HEK293 (cell line): ENCODE measurements at regions not wholly inside any gene's neighbourhood (a gene's known extent, or its start where the extent isn't known, plus 50 kb on each side); places are given as distances from the start of the nearest gene placed in this dataset.

Source experiments
- CTCF ChIA-PET: fragments of 350-600 bp; formaldehyde crosslinking; extraction: SDS; loops from one replicate; lab custom pipeline; 2021; ENCODE audit warnings: antibody characterized with exemption; lab: Yijun Ruan, JAX
- POLR2A ChIA-PET: fragments of 300-600 bp; formaldehyde crosslinking; extraction: SDS; loops from one replicate; lab custom pipeline; 2020; ENCODE audit warnings: antibody characterized with exemption, inconsistent platforms; lab: Yijun Ruan, JAX
- H3K27ac ChIP-seq: fragments of 200-500 bp; sonication (Bioruptor generic); 2 replicates; pipeline ENCODE4 v1.5.1; 2014; ENCODE audit warnings: low read depth, low read length, control low read depth, inconsistent platforms; ENCODE audit errors: extremely low read depth
- H3K36me3 ChIP-seq, 2 experiments: fragments of 200-500 bp in 1 of 2; sonication (Bioruptor generic) in 1 of 2; 1 replicate in 1 of 2; 2 replicates in 1 of 2; pipeline ENCODE4 v1.5.1; 2014 to 2017; ENCODE audit warnings: inconsistent platforms in 2 of 2, low read length in 2 of 2; ENCODE audit not compliant: control insufficient read depth in 2 of 2, insufficient read depth in 1 of 2
- H3K4me1 ChIP-seq: fragments of 200-500 bp; sonication (Bioruptor generic); 2 replicates; pipeline ENCODE4 v1.5.1; 2014; ENCODE audit warnings: mild to moderate bottlenecking, low read length, inconsistent platforms; ENCODE audit not compliant: control insufficient read depth, insufficient read depth
- H3K4me3 ChIP-seq: 2 replicates; pipeline ENCODE4 v1.5.1; 2011; ENCODE audit warnings: low read depth, mild to moderate bottlenecking, control low read depth, low read length, moderate library complexity
- H3K9me3 ChIP-seq: fragments of 200-500 bp; sonication (Bioruptor generic); 2 replicates; pipeline ENCODE4 v1.5.1; 2014; ENCODE audit warnings: low read depth, low read length, inconsistent platforms; ENCODE audit not compliant: control insufficient read depth, insufficient read depth
- EGR2 ChIP-seq: fragments of 450-650 bp; formaldehyde crosslinking; IDR thresholded peaks from 2 replicates; pipeline ENCODE4 v1.5.1; 2016; ENCODE audit warnings: low read depth, missing biosample characterization, missing genetic modification characterization
- FEZF1 ChIP-seq: fragments of 450-650 bp; formaldehyde crosslinking; IDR thresholded peaks from 2 replicates; pipeline ENCODE4 v1.5.1; 2016; ENCODE audit warnings: missing biosample characterization, missing genetic modification characterization
- HIC1 ChIP-seq: fragments of 450-650 bp; formaldehyde crosslinking; IDR thresholded peaks from 2 replicates; pipeline ENCODE4 v1.5.1; 2016; ENCODE audit warnings: missing biosample characterization, missing genetic modification characterization
- KLF10 ChIP-seq: fragments of 450-650 bp; IDR thresholded peaks from 2 replicates; pipeline ENCODE4 v1.5.1; 2018; ENCODE audit warnings: missing biosample characterization, mild to moderate bottlenecking, missing genetic modification characterization
- KLF7 ChIP-seq: fragments of 450-650 bp; formaldehyde crosslinking; IDR thresholded peaks from 2 replicates; pipeline ENCODE4 v1.5.1; 2016; ENCODE audit warnings: missing biosample characterization, missing genetic modification characterization, borderline replicate concordance
- SP3 ChIP-seq: fragments of 450-650 bp; formaldehyde crosslinking; IDR thresholded peaks from 2 replicates; pipeline ENCODE4 v1.5.1; 2016; ENCODE audit warnings: missing biosample characterization, missing genetic modification characterization
- ZBTB10 ChIP-seq: fragments of 450-650 bp; formaldehyde crosslinking; IDR thresholded peaks from 2 replicates; pipeline ENCODE4 v1.5.1; 2016; ENCODE audit warnings: missing biosample characterization, missing genetic modification characterization
- ZNF10 ChIP-seq: fragments of 450-650 bp; formaldehyde crosslinking; IDR thresholded peaks from 2 replicates; pipeline ENCODE4 v1.5.1; 2017; ENCODE audit warnings: missing biosample characterization, missing genetic modification characterization
- ZNF157 ChIP-seq: fragments of 450-650 bp; formaldehyde crosslinking; IDR thresholded peaks from 2 replicates; pipeline ENCODE4 v1.5.1; 2016; ENCODE audit warnings: missing biosample characterization, missing genetic modification characterization
- ZNF2 ChIP-seq: fragments of 450-650 bp; formaldehyde crosslinking; IDR thresholded peaks from 2 replicates; pipeline ENCODE4 v1.5.1; 2016; ENCODE audit warnings: missing biosample characterization, missing genetic modification characterization
- ZNF311 ChIP-seq: fragments of 450-650 bp; formaldehyde crosslinking; IDR thresholded peaks from 2 replicates; pipeline ENCODE4 v1.5.1; 2017; ENCODE audit warnings: missing biosample characterization, missing genetic modification characterization, borderline replicate concordance
- ZNF48 ChIP-seq: fragments of 450-650 bp; formaldehyde crosslinking; IDR thresholded peaks from 2 replicates; pipeline ENCODE4 v1.5.1; 2016; ENCODE audit warnings: missing biosample characterization, missing genetic modification characterization
- ZNF510 ChIP-seq: fragments of 450-650 bp; formaldehyde crosslinking; IDR thresholded peaks from 2 replicates; pipeline ENCODE4 v1.5.1; 2018; ENCODE audit warnings: mild to moderate bottlenecking, missing genetic modification characterization, missing biosample characterization; ENCODE audit not compliant: insufficient replicate concordance
- ZNF514 ChIP-seq: fragments of 450-650 bp; formaldehyde crosslinking; IDR thresholded peaks from 2 replicates; pipeline ENCODE4 v1.5.1; 2016; ENCODE audit warnings: missing biosample characterization, missing genetic modification characterization
- ZNF571 ChIP-seq: fragments of 450-650 bp; formaldehyde crosslinking; IDR thresholded peaks from 2 replicates; pipeline ENCODE4 v1.5.0; 2017; ENCODE audit warnings: missing biosample characterization, missing genetic modification characterization
- ZNF670 ChIP-seq: fragments of 450-650 bp; formaldehyde crosslinking; IDR thresholded peaks from 2 replicates; pipeline ENCODE4 v1.5.1; 2016; ENCODE audit warnings: missing biosample characterization, missing genetic modification characterization, low read depth

GRCh38 chr6:170209354-170210025 is 81.4 kb downstream of the DLL1 start:
- Histone ChIP-seq H3K27ac (no peak overlapping the region), H3K36me3 (no peaks in the 10 kb centered on the region), H3K9me3 (no peaks in the 10 kb centered on the region), H3K4me1 (no peaks in the 10 kb centered on the region), H3K4me3 (no peak overlapping the region)
- TF ChIP-seq ZNF311 (tag by site-specific recombination), result no peak
- no peak for TF ChIP-seq ZNF510
- no peak for TF ChIP-seq ZNF48 (tag by site-specific recombination)
- no peak for TF ChIP-seq ZNF157 (tag by site-specific recombination)
- no peak for TF ChIP-seq EGR2 (tag by site-specific recombination)
- TF ChIP-seq HIC1, result no peak
- TF ChIP-seq ZNF571 (tag by site-specific recombination), result no peak
- no peak for TF ChIP-seq ZNF2 (tag by site-specific recombination)
- no peak for TF ChIP-seq ZNF670 (tag by site-specific recombination)
- TF ChIP-seq ZNF514 (tag by site-specific recombination), result no peak
- no peak for TF ChIP-seq KLF7 (tag by site-specific recombination)
- no peak for TF ChIP-seq ZBTB10 (tag by site-specific recombination)
- TF ChIP-seq SP3 (tag by site-specific recombination), result no peak
- no peak for TF ChIP-seq FEZF1 (tag by site-specific recombination)
- TF ChIP-seq ZNF10 (tag by site-specific recombination), result no peak
- TF ChIP-seq KLF10, result no peak
- ChIA-PET POLR2A (no interaction called here), CTCF (interaction anchor here (0.7 kb wide), 2 partner anchors 9 to 385 kb away, joined by 3 read pairs; no protein-coding TSS in a partner anchor)

- Histone ChIP-seq H3K36me3 (no peaks in the 10 kb centered on the region), H3K4me1 (no peaks in the 10 kb centered on the region), H3K27ac (no peak overlapping the region), H3K9me3 (no peaks in the 10 kb centered on the region), H3K4me3 (no peak overlapping the region)
- ChIA-PET CTCF (interaction anchor here (0.6 to 0.7 kb wide), 2 partner anchors 8 to 1103 kb away, joined by 3 read pairs; no protein-coding TSS in a partner anchor), POLR2A (no interaction called here)
- no peak for TF ChIP-seq ZBTB10 (tag by site-specific recombination)
Observed at GRCh38 chr6:170208651-170209353, 82.1 kb downstream of the DLL1 start.
